KG1 (cell line): ENCODE measurements at regions not wholly inside any gene's neighbourhood (a gene's known extent, or its start where the extent isn't known, plus 50 kb on each side); places are given as distances from the start of the nearest gene placed in this dataset.
"Not testable (repeated sequence)": the region's sequence is repeated elsewhere in the genome, so short reads cannot be mapped to it uniquely, and the experiment has no call there.

ENCODE experiments used
- DNase-seq: peaks from one replicate; lab custom pipeline; 2025; lab: John Stamatoyannopoulos, UW

DNA sequence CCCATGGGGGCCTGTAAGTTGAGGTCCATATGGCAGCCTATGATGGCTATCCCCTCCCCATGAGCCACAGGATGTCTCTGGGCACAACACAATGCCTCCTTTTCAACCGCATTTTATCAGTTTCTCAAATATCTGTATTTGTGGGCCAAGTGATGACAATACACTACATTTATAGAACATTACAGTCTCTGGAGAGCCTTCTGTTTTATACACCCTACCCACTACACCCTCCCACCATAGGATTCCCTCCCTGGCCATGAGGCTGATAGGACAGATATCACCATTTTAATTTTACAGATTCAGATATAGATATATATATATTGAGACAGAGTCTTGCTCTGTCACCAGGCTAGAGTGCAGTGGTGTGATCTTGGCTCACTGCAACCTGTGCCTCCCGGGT is 236.8 kb downstream of the ENC1 start:
- no peak for DNase-seq

DNA sequence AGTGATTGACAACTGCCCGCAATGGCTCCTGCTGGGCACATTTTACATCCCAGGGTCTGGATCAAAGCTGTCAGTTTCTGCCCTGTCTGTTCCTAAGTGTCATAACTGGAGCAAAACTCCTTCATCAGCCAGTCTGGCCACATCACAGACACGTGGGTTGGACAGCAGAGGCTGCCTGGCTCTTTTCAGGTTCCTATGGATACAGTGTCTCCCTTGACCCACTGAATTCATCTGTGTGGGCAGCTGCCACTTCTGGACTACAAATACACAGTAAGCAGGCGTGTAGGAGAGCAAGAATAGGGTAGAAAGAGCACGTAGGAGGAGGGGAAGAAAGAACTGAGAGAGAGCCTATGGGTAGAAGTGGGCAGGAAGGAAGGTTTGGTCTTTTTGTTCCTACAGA is 238.0 kb downstream of the ENC1 start:
- DNase-seq, result no peak

DNA sequence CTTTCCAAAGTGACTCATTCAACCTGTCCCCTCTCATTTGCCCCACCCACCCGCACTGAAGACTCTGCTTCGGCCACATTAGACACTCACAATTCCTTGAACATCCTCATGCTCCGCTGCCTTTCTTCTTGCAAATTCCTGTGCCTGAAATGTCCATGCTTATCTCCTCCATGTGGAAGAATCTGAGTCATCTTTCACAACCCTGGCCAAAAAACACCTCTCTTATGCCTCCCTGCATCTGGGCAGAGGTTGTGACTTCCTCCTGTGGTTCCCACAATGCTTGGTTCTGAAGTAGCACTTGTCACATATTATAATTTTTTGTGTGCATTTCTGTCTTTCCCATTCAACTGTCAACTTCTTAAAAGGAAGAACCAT is 238.6 kb downstream of the ENC1 start:
- no peak for DNase-seq

DNA sequence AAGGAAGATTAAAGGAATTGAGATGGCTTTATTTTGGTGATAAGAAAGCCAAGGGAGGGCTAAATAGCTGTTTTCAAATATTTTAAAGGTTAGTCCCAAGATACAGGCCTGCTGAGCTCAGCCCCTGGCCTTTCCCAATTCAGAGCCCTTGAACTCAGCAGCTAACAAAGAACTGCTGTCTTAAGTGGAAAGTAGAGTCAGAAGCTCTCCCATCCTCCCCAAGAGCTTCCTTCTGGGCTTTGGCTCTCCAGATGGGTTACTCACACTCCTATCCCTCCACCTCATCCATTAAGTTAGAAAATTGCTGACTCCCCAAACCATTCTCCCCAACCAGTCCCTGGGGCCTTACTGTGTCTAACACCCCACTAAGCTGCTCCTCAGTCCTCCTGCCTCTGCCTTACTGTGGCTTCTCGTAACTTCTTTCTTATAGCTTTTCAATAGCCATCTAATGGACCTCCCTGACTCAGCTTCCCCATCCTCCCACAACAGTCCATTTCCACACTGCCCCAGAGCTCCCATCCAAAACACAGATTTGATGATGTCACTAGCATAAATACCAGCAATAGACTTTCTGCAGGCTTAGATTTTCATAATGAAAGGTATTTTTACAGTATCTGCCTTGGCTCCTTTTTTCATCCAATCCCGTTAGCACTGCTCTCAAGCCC is 239.1 kb downstream of the ENC1 start:
- DNase-seq, result no peak

DNA sequence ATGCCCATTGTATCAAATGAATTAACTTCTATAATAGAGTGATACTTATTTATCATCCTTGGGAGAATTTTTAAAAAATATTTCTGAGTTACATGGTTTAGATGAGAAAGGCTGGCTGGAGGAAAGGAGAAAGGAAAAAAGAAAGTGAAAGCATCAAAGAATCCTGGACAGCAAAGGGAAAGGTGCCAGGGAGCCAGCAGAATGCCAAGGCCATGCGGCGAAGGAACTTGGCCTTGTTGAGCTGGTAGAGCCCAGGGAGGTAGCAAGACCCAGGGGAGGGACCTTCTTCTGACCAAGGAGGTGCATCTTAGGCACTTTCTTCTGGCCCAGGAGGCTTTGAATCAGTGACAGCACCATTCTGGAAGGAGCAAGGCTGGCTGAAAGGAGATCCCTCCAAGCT is 240.5 kb downstream of the ENC1 start:
- DNase-seq, result no peak

DNA sequence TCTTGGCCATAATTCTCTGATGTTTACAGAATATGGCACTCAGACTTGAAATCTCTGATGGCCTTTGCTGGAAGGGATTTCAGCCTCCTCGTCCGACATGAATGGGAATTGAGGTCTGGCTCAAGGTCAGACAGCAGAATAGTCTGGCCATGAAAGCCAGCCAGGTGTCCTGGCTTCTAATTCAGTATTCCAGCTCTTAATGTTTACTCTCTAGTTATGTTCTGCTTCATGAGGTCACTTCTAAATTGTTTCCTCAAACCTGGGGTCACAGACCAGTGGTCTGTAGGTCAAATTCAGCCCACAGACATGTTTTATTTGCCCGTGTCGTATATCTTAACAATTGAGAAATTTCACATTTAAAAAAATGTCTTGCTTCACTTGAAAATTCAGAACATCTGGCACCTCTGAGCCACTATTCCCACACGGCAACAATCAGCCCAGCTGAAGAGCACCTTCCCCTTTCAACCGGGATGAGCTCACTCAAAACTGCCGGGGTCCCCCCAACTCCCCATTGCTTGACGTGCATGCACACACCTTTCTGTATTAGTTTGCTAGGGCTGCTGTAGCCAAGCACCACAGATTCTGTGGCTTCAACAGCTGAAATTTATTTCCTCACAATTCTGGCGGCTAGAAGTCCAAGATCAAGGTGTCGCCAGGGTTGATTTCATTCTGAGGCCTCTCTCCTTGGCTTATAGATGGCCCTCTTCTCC is 243.5 kb downstream of the ENC1 start:
- DNase-seq, result no peak

DNA sequence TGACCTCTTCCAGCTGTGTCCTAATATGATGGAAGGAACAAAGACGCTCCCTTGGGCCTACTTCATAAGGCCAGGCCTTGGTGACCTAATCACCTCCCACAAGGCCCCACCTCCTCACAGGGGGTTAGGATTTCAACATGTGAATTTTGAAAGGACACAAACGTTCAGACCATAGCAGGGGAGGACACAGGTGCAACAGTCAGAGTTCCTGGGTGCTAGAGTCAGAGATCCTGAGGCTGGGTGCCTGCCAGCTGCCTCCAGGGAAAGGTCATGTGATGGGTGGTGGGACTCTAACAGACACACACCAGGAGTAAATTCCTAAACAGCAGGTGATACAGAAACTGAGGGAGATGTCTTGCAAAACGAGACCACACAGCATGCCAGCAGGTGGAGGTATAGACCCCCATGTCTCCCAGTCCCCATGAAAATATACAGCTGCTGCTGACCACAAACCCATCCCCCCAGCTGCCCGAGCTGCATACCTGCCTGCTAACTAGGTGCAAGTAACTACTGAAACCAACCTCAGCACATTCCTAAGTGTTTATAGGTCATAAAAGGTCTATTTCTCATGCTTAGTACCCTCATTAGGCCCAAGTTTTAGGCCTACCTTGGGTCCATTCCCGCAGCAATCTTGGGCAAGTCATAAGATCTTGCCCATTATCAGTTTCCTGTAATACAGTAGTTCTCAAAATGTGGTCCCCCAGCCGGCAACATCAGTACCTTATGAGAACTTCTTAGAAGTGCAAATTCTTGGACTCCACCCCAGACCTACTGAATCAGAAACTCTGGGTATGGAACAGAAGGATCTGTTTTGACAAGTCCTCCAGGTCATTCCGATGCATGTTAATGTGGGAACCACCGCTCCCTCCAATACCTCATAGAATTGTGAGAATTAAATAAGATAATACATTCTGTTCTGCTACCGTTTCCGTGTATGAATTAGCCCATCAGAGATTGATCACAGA is 245.3 kb downstream of the ENC1 start:
- no peak for DNase-seq

DNA sequence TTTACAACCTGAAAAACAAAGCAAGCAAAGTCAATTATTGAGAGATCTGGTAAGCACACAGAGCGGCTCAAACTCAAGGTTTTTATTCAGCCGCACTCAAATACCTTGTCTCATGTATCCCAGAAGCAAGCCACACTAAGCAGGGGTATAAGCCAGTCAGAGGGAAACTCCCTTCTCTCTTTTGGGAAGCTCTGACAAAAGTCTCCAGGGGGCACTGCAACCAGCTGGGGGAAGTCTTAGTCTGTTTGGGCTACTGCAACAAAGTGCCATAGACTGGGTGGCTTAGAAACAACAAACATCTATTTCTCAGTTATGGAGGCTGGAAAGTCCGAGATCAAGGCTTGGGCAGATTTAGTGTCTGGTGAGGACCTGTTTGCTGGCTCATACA is 246.0 kb downstream of the ENC1 start:
- DNase-seq, result no peak

DNA sequence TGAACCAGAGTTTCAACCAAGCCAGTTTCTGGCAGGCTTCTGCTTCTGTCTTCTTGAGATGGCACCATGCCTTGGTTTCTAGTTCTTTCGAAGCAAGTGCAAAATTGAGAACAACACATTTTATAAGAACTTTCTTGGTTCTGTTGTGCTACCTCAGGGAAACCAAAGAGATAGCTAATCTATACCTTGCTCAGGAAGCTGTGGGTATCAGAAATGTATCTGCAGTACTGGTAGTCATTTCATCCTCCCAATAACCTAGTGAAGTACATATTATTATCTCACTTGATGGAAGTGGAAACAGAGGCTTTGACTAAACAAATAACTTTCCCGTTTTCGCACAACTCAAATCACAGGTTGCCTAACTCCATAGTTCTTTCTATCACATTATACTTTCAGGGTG is 246.6 kb downstream of the ENC1 start:
- DNase-seq, result no peak

DNA sequence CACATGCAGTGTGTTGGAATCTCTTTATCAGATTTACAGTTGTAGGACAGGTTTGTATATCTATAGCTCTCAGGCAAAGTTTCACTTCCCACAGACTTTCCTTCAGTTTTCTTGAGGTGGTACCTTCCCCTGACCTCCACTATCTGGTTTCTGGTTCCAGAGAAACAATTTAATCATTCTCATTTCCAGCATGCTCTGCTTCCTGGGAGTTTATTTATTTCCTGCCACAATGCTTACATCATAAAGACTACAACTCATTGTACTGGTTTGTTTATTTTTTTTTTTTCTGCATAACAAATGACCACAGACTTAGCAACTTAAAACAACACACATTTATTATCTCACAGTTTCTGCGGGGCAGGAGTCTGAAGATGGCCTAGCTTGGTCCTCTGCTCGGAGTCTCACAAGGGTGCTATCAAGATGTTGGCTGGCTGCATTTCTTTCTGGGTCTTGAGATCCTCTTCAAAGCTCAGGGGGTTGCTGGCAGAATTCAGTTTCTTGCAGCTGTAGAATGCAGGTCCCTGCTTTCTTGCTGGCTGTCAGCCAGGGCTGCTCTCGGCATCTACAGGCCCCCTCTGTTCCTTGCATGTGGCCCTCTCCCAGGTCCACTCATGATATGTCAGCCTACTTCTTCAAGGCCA is 247.7 kb downstream of the ENC1 start:
- no peak for DNase-seq

DNA sequence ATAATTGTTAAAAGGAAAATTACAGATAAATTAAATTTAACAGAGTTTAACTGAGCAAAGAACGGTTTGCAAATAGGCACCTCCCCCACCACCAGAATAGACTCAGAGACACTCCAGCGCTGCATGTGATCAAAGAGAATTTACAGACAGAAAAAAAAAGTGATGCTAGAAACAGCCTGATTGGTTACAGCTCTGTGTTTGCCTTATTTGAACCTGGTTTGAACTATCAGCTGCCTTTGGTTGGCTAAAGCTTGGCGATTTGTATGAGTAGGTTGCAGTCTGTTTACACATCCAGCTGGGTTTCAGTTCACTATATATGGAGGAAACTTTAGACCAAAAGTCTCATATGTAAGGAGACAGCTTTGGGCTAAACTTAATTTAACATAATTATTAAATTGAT is 249.1 kb downstream of the ENC1 start:
- no peak for DNase-seq

DNA sequence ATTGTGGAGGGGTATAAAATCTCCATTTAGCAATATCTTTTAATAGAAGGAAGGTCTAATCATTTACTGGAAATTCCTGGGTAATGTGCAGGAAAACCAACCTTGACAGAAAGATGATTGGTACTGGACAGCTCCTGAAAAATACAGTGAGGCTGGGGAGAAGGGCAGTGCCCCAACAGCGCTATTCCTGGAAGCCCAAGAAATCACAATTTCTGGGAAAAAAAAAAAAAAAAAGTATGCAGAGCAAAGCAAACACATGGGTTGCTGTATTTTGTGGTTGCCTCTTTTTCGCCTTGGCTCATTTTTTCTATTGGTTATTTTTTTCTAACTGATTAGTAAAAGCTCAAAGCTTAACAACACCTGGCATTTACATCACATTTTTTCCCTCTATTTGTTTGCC is 249.7 kb downstream of the ENC1 start:
- DNase-seq, result no peak

DNA sequence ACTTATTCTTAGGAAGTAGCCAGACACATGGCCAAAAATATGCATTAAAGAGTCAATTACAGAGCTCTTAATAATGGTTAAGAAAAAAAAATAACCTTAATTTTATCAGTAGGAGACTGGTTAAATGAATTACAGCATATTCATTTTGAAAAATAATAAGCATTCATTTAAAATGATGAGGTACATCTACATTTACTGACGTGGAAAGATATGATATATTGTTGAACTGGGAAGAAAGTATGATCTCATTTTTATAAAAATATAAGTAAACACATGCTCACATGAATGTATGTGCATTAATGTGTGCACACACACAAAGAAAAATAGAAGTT is 250.3 kb downstream of the ENC1 start:
- DNase-seq, result no peak

DNA sequence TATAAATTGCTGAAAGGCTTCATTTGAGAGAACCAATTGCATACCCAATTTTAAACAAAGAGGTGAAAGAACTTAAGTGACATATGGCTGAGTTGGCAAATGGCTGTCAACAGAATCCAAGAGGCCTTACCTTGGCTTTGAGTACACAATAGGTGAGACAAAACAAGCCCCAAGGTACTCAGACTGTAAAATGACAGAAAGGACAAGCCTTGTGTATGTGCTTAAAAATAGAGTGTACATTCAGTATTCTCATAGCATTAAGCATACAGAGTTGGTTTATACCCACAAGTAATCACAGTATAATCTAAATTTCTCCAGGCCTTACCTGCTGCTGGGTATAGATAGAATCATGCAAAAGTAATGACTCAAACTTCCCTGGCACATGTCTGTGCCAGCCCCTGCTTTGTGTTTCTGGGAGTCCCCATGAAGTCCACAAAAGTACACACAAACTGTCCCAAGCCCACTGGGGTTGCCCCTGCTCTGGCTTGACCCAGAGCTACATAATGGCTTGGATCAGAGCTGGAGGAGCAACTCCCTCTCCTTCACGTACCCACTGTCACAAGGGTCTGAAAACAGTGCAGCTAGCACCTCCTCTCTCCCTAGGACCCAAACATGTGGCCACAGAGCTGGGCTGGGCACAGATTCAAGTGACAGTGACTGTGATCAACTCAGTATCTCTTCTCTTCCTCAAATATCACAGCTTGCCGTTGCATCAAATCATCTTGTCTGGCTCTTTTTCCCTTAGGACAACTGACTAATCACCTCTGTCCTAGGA is 250.8 kb downstream of the ENC1 start:
- no peak for DNase-seq

DNA sequence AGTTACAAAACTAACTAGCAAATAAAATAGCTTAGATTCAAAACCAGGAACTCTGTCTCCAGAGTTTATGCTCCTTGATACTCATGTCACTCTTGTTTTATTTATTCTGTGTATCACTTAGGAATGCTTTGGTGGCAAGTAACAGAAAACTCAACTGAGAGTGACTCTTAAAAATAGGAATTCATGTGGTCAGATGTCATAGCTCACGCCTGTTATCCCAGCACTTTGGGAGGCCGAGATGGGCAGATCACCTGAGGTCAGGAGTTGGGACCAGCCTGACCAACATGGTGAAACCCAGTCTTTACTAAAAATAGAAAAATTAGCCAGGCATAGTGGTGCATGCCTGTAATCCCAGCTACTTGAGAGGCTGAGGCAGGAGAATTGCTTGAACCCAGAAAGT is 252.1 kb downstream of the ENC1 start:
- DNase-seq, result not testable (repeated sequence)

DNA sequence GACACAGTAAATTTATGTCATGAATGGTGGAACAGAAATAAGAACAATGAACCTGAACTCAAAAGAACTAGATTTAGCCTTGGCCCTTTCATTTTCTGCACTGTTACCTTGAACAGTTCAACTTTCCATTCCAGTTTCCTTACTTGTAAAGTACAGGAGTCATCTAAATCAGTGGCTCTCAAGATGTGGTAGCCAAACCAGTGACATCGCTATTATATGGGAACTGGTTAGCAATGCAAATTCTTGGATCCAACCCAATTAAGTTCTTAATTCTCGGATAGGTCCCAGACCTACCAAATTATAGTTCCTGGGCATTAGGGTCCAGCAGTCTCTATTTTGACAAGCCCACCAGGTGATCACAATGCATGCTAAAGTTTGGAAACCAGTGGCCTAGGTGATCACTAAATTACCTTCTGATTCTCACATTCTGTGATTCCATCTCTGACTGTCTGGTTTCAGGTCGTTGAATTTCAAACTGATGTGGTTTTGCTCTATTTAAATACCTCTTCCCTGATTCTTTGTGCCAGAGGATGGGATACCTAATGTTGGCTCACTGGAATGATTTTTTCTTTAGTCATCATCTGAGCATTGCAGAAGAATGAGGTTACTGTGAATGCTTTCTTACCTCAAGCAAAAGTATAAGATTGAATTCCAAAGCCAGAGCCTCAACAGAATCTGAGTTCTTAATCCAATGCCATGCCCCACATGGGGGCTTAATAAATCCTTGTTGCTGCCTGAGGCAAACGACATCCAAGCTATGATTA is 253.8 kb downstream of the ENC1 start:
- no peak for DNase-seq

DNA sequence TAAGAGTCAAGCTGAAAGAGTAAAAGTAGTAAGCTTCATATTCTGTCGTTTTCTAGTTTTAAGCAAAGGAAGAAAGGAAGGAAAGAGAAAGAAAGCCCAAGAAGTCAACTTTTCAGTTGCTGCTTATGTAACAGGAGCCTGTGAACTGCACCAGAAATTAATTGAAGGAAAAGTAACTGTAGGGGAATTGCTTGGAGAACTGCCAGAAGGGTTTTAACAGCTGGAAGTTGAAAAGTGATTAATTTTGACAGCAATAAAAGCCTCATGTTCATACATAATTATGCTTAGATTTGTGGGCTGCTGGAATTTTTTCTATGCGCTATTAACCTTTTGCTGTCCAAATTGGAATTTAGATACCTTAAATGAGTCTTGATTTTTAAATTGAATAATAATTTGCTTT is 255.7 kb downstream of the ENC1 start:
- DNase-seq, result no peak

DNA sequence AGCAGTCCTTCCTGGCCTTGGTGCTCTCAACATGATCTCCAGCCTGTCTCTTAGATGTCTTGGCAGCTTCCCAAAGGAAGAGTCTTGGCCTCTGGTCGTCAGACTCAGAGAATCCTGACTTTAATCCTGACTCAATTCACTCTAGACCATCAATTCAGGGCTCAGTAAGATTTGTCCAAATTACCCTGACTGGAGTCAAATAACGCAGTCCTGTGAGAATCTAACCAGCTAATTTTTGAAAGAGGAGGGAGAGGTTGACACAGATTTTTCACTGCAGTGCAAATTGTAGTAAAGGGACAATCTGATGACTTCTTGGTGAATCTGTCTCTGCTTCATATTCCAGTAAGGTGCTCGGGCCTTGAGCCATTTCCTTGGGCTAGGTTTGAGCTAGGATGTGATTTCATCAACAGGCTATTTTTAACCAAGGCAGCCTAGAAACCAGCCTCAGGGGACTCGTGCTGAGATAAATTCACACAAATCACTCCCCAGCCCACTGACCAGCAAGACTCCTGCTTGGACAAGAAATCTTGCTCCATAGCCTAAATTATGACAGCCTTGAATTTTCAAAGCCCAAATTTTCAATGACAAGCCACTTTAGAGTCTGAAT is 257.4 kb downstream of the ENC1 start:
- no peak for DNase-seq

DNA sequence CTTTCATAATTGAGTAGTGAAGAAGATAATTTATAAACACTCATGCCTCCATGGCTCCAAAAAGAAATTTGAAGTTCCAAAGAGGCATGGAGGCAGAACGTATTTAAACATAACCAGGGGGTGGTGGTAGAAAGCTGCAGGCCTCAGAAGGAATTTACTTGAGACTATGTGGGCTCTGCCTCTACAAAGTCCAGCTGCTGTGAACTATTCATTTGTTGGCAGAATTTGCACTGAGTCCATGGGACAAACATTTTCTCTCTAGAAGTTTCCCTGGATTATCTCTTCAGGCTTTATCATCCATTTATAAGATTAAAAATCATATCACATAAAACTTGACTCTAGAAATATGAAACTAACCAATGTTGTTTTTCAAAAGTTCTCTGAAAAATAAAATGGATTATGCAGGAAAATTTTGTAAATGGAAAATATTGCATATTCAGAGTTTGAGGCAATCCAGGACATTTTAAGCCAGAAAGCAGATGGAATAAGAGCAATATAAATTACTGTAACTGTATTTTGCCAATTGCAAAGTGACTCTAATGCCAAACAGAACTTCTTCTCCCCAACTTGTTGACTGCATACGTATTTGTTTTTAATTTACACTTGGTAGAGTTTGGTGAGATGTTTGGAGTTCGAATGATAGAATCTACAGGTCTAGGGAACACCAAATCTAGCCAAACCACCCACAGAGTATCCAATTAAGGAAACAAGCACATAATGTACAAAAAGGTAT is 258.2 kb downstream of the ENC1 start:
- no peak for DNase-seq

DNA sequence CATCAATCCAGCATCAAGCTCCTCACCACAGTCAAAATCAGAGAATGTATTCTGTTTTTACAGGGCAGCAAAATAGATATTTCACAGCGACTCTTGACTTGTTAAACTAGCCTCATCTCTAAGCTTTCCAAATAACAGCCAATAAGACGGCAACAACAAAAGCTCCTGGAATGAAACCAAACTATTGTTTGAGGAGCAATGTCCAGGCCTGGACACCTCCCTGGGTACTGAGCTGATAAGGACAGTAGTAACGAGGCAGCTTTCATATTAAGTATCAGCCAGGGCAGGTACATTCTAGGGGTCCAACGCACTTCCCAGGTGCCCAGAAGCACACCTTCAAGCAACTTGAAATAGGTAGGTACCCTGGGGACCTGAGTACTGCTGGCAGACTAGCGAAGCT is 260.3 kb downstream of the ENC1 start:
- DNase-seq, result no peak
